Stimulated activated CD4-positive, alpha-beta T cell treated with anti-CD3 and anti-CD28 coated beads, Interleukin-4, amount 100 ng/mL, for 48 hours (primary cell): ENCODE measurements at regions not wholly inside any gene's neighbourhood (a gene's known extent, or its start where the extent isn't known, plus 50 kb on each side); places are given as distances from the start of the nearest gene placed in this dataset.
"Not testable (repeated sequence)": the region's sequence is repeated elsewhere in the genome, so short reads cannot be mapped to it uniquely, and the experiment has no call there.

Source experiments
- DNase-seq, 2 donors: peaks; one replicate each; pipeline ENCODE4 v3.0.0-alpha.2; 2020; ENCODE audit warnings: low read depth in 2 of 2

GRCh38 chr2:82968358-82968757, 1490.7 kb downstream of the SUCLG1 start:
- no peak for DNase-seq

GRCh38 chr2:82964341-82964740, 1494.7 kb downstream of the SUCLG1 start:
- no peak for DNase-seq

GRCh38 chr2:82959727-82960126, 1499.4 kb downstream of the SUCLG1 start:
- no peak for DNase-seq

- no peak for DNase-seq
Observed at GRCh38 chr2:82954868-82955267, 1504.2 kb downstream of the SUCLG1 start.

- no peak for DNase-seq
Observed at GRCh38 chr2:82939211-82939610, 1519.9 kb downstream of the SUCLG1 start.

GRCh38 chr2:82938321-82938845, 1520.7 kb downstream of the SUCLG1 start:
- DNase-seq = not testable (repeated sequence)

- no peak for DNase-seq
Observed at GRCh38 chr2:82913566-82913965, 1545.5 kb downstream of the SUCLG1 start.

- no peak for DNase-seq
Observed at GRCh38 chr2:82896117-82896516, 1563.0 kb downstream of the SUCLG1 start.

- DNase-seq = no peak
Observed at GRCh38 chr2:82893190-82893589, 1565.9 kb downstream of the SUCLG1 start.

- no peak for DNase-seq
Observed at GRCh38 chr2:82879803-82880202, 1579.3 kb downstream of the SUCLG1 start.

- DNase-seq = no peak
Observed at GRCh38 chr2:82875858-82876257, 1583.2 kb downstream of the SUCLG1 start.

GRCh38 chr2:82857967-82858366, 1601.1 kb downstream of the SUCLG1 start:
- no peak for DNase-seq

GRCh38 chr2:82853299-82853698, 1605.8 kb downstream of the SUCLG1 start:
- DNase-seq = no peak

- DNase-seq = no peak
Observed at GRCh38 chr2:82852787-82853186, 1606.3 kb downstream of the SUCLG1 start.

- no peak for DNase-seq
Observed at GRCh38 chr2:82848285-82848684, 1610.8 kb downstream of the SUCLG1 start.

- DNase-seq = no peak
Observed at GRCh38 chr2:82839036-82839435, 1620.0 kb downstream of the SUCLG1 start.

- no peak for DNase-seq
Observed at GRCh38 chr2:82837588-82838304, 1621.3 kb downstream of the SUCLG1 start.

GRCh38 chr2:82834893-82835292, 1624.2 kb downstream of the SUCLG1 start:
- no peak for DNase-seq

- no peak for DNase-seq
Observed at GRCh38 chr2:82827426-82827825, 1631.7 kb downstream of the SUCLG1 start.

- no peak for DNase-seq
Observed at GRCh38 chr2:82826437-82826836, 1632.6 kb downstream of the SUCLG1 start.

- DNase-seq = no peak
Observed at GRCh38 chr2:82825410-82826090, 1633.5 kb downstream of the SUCLG1 start.

- no peak for DNase-seq
Observed at GRCh38 chr2:82823892-82824291, 1635.2 kb downstream of the SUCLG1 start.

- no peak for DNase-seq
Observed at GRCh38 chr2:82819951-82820350, 1639.1 kb downstream of the SUCLG1 start.
